Naive thymus-derived CD4-positive, alpha-beta T cell (primary cell): ENCODE measurements at regions not wholly inside any gene's neighbourhood (a gene's known extent, or its start where the extent isn't known, plus 50 kb on each side); places are given as distances from the start of the nearest gene placed in this dataset.
"Not testable (repeated sequence)": the region's sequence is repeated elsewhere in the genome, so short reads cannot be mapped to it uniquely, and the experiment has no call there.

Experiments used
- ATAC-seq: fragments of 150-1000 bp; cut with Tn5 transposase; 2 replicates; pipeline ENCODE4 v1.10.0; 2021; ENCODE audit warnings: mild to moderate bottlenecking, moderate library complexity
- CTCF ChIA-PET: fragments of 350-600 bp; sonication (Branson Sonifier 250); formaldehyde crosslinking; loops from one replicate; lab custom pipeline; 2021; ENCODE audit warnings: antibody characterized with exemption; lab: Charles Lee
- POLR2A ChIA-PET: fragments of 350-600 bp; sonication (Branson Sonifier 250); formaldehyde crosslinking; loops from one replicate; lab custom pipeline; 2021; ENCODE audit warnings: antibody characterized with exemption, inconsistent platforms; lab: Charles Lee
- DNase-seq, 9 donors: peaks; one replicate each; pipeline versions ENCODE4 v3.0.0 to v3.0.0-alpha.2; 2020 to 2022; ENCODE audit warnings: mixed read lengths in 1 of 9
- H3K27ac ChIP-seq: one replicate; pipeline ENCODE4 v1.7.0; 2013; ENCODE audit warnings: mild to moderate bottlenecking, low read depth, low read length, moderate library complexity
- H3K27me3 ChIP-seq, 2 donors: one replicate each; pipeline ENCODE4 v1.7.0; 2013; ENCODE audit warnings: low read length in 2 of 2, mild to moderate bottlenecking in 2 of 2, moderate library complexity in 2 of 2; ENCODE audit not compliant: control insufficient read depth in 2 of 2, insufficient read depth in 2 of 2
- H3K36me3 ChIP-seq, 3 experiments: 1 replicate in 2 of 3; 2 replicates in 1 of 3; pipeline ENCODE4 v1.7.0; 2013; ENCODE audit warnings: low read length in 3 of 3, mild to moderate bottlenecking in 3 of 3, moderate library complexity in 1 of 3; ENCODE audit not compliant: insufficient read depth in 3 of 3, control insufficient read depth in 2 of 3
- H3K4me1 ChIP-seq, 2 donors: one replicate each; pipeline ENCODE4 v1.7.0; 2013; ENCODE audit warnings: low read length in 2 of 2, mild to moderate bottlenecking in 2 of 2, moderate library complexity in 1 of 2; ENCODE audit not compliant: control insufficient read depth in 2 of 2, insufficient read depth in 2 of 2
- H3K4me3 ChIP-seq: 2 replicates; pipeline ENCODE4 v1.7.0; 2013; ENCODE audit warnings: mild to moderate bottlenecking, low read length
- H3K9me3 ChIP-seq, 3 experiments: 1 replicate in 2 of 3; 2 replicates in 1 of 3; pipeline ENCODE4 v1.7.0; 2013; ENCODE audit warnings: low read length in 3 of 3; ENCODE audit not compliant: control insufficient read depth in 2 of 3
- H3K27ac Mint-ChIP-seq, 9 donors: one replicate each; pipeline ENCODE4 v1.8.0; 2020 to 2022; ENCODE audit warnings: mixed read lengths in 9 of 9, mild to moderate bottlenecking in 8 of 9, moderate library complexity in 5 of 9, inconsistent platforms in 2 of 9
- H3K27me3 Mint-ChIP-seq, 5 donors: one replicate each; pipeline ENCODE4 v1.8.0; 2021 to 2022; ENCODE audit warnings: mixed read lengths in 5 of 5, mild to moderate bottlenecking in 1 of 5
- H3K36me3 Mint-ChIP-seq, 5 donors: one replicate each; pipeline ENCODE4 v1.8.0; 2020 to 2022; ENCODE audit warnings: mixed read lengths in 5 of 5, mild to moderate bottlenecking in 3 of 5, inconsistent platforms in 1 of 5
- H3K4me1 Mint-ChIP-seq, 7 donors: one replicate each; pipeline ENCODE4 v1.8.0; 2020 to 2022; ENCODE audit warnings: mixed read lengths in 7 of 7, mild to moderate bottlenecking in 3 of 7, inconsistent platforms in 1 of 7
- H3K4me3 Mint-ChIP-seq, 10 donors: one replicate each; pipeline ENCODE4 v1.8.0; 2020 to 2022; ENCODE audit warnings: mild to moderate bottlenecking in 10 of 10, mixed read lengths in 10 of 10, moderate library complexity in 6 of 10, inconsistent platforms in 2 of 10
- H3K9me3 Mint-ChIP-seq, 11 donors: one replicate each; pipeline ENCODE4 v1.8.0; 2020 to 2022; ENCODE audit warnings: mixed read lengths in 11 of 11, mild to moderate bottlenecking in 4 of 11, inconsistent platforms in 1 of 11, moderate library complexity in 1 of 11
- intact Hi-C, 2 donors: fragments of 100-400 bp; cut with micrococcal nuclease; formaldehyde crosslinking; loops; one replicate each; pipeline ENCODE4 v1.15.1; 2023

DNA sequence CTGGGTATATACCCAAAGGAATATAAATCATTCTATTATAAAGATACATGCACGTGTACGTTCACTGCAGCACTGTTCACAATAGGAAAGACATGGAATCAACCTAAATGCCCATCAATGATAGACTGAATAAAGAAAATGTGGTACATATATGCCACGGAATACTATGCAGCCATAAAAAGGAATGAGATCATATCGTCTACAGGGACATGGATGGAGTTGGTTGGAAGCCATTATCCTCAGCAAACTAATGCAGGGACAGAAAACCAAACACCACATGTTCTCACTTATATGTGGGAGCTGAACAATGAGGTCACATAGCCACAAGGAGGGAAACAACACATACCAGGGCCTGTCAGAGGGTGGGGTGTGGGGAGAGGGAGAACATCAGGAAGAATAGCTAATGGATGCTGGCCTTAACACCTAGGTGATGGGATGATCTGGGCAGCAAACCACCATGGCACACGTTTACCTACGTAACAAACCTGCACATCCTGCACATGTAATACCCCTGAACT, 77.8 kb downstream of the CAMK2N1 start:
- H3K4me3 Mint-ChIP-seq, CTCF ChIA-PET, H3K4me1 Mint-ChIP-seq, POLR2A ChIA-PET, H3K36me3 Mint-ChIP-seq, DNase-seq, H3K9me3 ChIP-seq, H3K27ac ChIP-seq, ATAC-seq, H3K27ac Mint-ChIP-seq, intact Hi-C loops, H3K4me3 ChIP-seq, H3K4me1 ChIP-seq, H3K27me3 ChIP-seq, H3K36me3 ChIP-seq, H3K9me3 Mint-ChIP-seq: not testable (repeated sequence)
- peaks cover 21 to 35% (median 27%) of the 10 kb centered on the region in 5 donors for H3K27me3 Mint-ChIP-seq

GRCh38 chr1:20405893-20406604, 80.0 kb downstream of the CAMK2N1 start:
- DNase-seq, result no peak
- H3K27me3 Mint-ChIP-seq, result peaks cover 33 to 41% (median 39%) of the 10 kb centered on the region in 5 donors
- Histone ChIP-seq H3K27ac (no peak overlapping the region), H3K9me3 (no peaks in the 10 kb centered on the region), H3K4me3 (no peak overlapping the region), H3K4me1 (no peaks in the 10 kb centered on the region), H3K36me3 (no peaks in the 10 kb centered on the region), H3K27me3 (no peaks in the 10 kb centered on the region)
- peaks cover 0 to 4% (median 0%) of the 10 kb centered on the region in 5 donors for H3K36me3 Mint-ChIP-seq
- H3K4me3 Mint-ChIP-seq, result no peak overlapping the region
- ChIA-PET CTCF (no interaction called here), POLR2A (no interaction called here)
- peaks cover 0 to 4% (median 0%) of the 10 kb centered on the region in 11 donors for H3K9me3 Mint-ChIP-seq
- intact Hi-C loops, result no loop called here
- no peaks in the 10 kb centered on the region for H3K4me1 Mint-ChIP-seq
- ATAC-seq, result no peak
- no peak overlapping the region for H3K27ac Mint-ChIP-seq

DNA sequence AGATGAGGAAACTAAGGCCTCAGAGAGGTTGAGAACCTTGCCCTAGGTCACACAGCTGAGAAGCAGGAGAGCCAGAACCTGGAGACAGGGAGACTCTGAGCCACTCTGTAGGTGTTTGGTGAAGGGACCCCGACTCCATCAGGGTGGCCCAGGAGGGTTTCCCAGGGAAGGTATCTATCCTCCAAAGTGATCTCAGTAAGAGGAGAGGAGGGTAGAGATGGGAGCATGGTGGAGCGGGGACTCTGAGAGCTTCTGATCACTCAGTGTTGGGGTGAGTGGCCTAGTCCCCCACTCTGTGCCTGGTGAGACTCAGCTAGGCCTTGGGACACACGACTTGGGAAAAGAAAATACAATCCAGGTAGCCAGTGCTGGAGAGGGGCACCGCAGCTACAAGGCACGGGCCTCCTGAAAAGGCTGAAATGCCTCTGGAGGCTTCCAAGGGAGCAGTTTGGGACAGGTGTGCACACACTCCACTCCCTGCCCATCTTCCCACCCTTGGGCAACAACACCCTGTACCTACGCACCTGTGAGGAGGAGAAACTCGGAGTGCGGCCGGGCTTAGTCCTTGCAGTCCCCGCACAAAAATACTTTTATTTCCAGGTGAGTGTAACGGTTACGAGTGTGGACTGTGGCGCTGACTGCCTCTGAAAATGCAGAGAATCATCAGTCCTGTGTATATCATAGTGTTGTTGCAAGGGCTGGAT, 80.8 kb downstream of the CAMK2N1 start:
- ATAC-seq (no peak), DNase-seq (no peak)
- CTCF ChIA-PET, result no interaction called here
- Histone ChIP-seq H3K27me3 (peaks cover 0 to 3% of the 10 kb centered on the region in 2 donors), H3K36me3 (no peaks in the 10 kb centered on the region), H3K4me3 (no peak overlapping the region), H3K9me3 (no peaks in the 10 kb centered on the region), H3K4me1 (no peaks in the 10 kb centered on the region), H3K27ac (no peak overlapping the region)
- POLR2A ChIA-PET, result no interaction called here
- no peak overlapping the region for H3K27ac Mint-ChIP-seq
- peaks cover 0 to 4% (median 0%) of the 10 kb centered on the region in 5 donors for H3K36me3 Mint-ChIP-seq
- peaks cover 35 to 43% (median 41%) of the 10 kb centered on the region in 5 donors for H3K27me3 Mint-ChIP-seq
- H3K4me1 Mint-ChIP-seq, result no peaks in the 10 kb centered on the region
- H3K9me3 Mint-ChIP-seq, result peaks cover 0 to 4% (median 0%) of the 10 kb centered on the region in 11 donors
- intact Hi-C loops, result no loop called here
- no peak overlapping the region for H3K4me3 Mint-ChIP-seq
